Activated naive CD4-positive, alpha-beta T cell treated with anti-CD3 and anti-CD28 coated beads for 36 hours (primary cell): ENCODE measurements at regions not wholly inside any gene's neighbourhood (a gene's known extent, or its start where the extent isn't known, plus 50 kb on each side); places are given as distances from the start of the nearest gene placed in this dataset.

Source experiments
- CTCF ChIA-PET: fragments of 350-600 bp; sonication (Branson Sonifier 250); formaldehyde crosslinking; loops from one replicate; lab custom pipeline; 2021; ENCODE audit warnings: antibody characterized with exemption; lab: Charles Lee
- DNase-seq: peaks from one replicate; pipeline ENCODE4 v3.0.0-alpha.2; 2020
- H3K27ac Mint-ChIP-seq: one replicate; pipeline ENCODE4 v1.8.0; 2021; ENCODE audit warnings: mild to moderate bottlenecking, mixed read lengths
- H3K27me3 Mint-ChIP-seq: one replicate; pipeline ENCODE4 v1.8.0; 2021; ENCODE audit warnings: low read depth, mixed read lengths
- H3K36me3 Mint-ChIP-seq: one replicate; pipeline ENCODE4 v1.8.0; 2021; ENCODE audit warnings: low read depth, mixed read lengths
- H3K4me1 Mint-ChIP-seq: one replicate; pipeline ENCODE4 v1.8.0; 2021; ENCODE audit warnings: low read depth, mixed read lengths
- H3K4me3 Mint-ChIP-seq: one replicate; pipeline ENCODE4 v1.8.0; 2021; ENCODE audit warnings: mild to moderate bottlenecking, moderate library complexity, mixed read lengths
- H3K9me3 Mint-ChIP-seq: one replicate; pipeline ENCODE4 v1.8.0; 2021; ENCODE audit warnings: mixed read lengths
- intact Hi-C: fragments of 100-400 bp; cut with micrococcal nuclease; formaldehyde crosslinking; loops from one replicate; pipeline ENCODE4 v1.15.1; 2023

DNA sequence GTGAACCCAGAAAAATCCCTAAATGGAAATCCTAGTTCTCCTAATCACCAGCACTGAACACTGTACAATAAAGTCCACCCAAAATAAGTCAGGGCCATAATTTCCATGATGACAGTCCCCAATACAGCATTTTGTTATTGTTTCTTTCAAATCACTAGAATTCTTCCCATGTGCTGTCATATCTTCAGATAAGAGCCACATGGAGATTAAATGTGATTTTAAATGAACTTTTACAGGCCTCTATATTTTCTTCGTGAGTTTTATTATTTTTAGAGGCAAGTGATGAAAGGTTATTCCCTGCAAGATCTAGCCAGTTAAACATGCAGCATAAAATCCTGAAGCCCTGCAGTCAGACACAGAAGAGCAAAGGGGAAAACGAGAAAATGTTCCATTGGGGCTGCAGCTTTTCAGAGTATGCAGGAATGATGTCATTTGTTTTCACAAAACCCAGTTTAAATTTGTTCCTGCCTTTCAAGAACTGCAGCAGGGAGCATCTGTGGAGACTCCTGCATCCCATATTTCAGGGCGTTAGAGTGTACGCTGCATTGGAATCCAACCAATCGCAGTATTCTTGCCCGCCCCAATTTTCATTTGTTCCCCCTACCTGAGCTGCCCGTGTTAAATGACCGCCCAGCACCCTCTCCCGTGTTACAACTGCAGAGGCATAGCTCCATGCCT, 167.2 kb upstream of the KLF12 start:
- Mint-ChIP-seq H3K4me1 (peaks cover 6% of the 10 kb centered on the region), H3K27ac (no peak overlapping the region), H3K4me3 (no peak overlapping the region), H3K9me3 (no peaks in the 10 kb centered on the region), H3K27me3 (no peaks in the 10 kb centered on the region), H3K36me3 (no peaks in the 10 kb centered on the region)
- intact Hi-C loops = no loop called here
- CTCF ChIA-PET = no interaction called here
- no peak for DNase-seq

- CTCF ChIA-PET = interaction anchor here (0.7 kb wide), 2 partner anchors 12 to 1004 kb away, joined by 3 read pairs; no protein-coding TSS in a partner anchor
- Mint-ChIP-seq H3K4me3 (no peak overlapping the region), H3K27ac (no peak overlapping the region), H3K36me3 (no peaks in the 10 kb centered on the region), H3K27me3 (no peaks in the 10 kb centered on the region), H3K9me3 (no peaks in the 10 kb centered on the region), H3K4me1 (peaks cover 7% of the 10 kb centered on the region)
- no peak for DNase-seq
- intact Hi-C loops = no loop called here
Measured at GRCh38 chr13:74300162-74300561, 166.0 kb upstream of the KLF12 start.

GRCh38 chr13:74299721-74300120, 165.5 kb upstream of the KLF12 start:
- no peaks in the 10 kb centered on the region for H3K27me3 Mint-ChIP-seq
- DNase-seq = no peak
- H3K9me3 Mint-ChIP-seq = no peaks in the 10 kb centered on the region
- H3K4me1 Mint-ChIP-seq = peaks cover 7% of the 10 kb centered on the region
- CTCF ChIA-PET = interaction anchor here (0.7 kb wide), 1 partner anchor 1004 kb away, joined by 3 read pairs; no protein-coding TSS in a partner anchor
- intact Hi-C loops = no loop called here
- H3K4me3 Mint-ChIP-seq = no peak overlapping the region
- no peaks in the 10 kb centered on the region for H3K36me3 Mint-ChIP-seq
- H3K27ac Mint-ChIP-seq = no peak overlapping the region

DNA sequence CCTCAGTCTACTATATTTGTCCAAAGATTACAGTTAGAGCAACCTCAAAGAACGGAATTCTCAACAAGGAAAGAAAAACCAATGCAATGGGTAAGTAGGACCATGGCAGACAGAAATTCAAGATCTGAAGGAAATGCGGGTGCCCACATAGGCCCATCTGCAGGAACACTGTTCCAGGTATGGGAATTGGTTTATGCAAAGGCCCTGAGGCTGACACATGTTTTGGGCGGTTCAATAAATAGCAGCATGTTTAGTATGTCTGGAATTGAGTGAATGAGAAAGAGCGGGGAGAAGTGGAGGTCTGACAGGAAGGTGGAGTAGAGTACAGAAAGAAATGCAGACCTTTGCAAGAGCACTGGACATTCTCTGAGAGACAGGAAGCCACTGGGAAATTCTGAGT, 164.7 kb upstream of the KLF12 start:
- intact Hi-C loops = no loop called here
- CTCF ChIA-PET = no interaction called here

GRCh38 chr13:74289861-74290773, 155.9 kb upstream of the KLF12 start:
- no peaks in the 10 kb centered on the region for H3K36me3 Mint-ChIP-seq
- H3K4me3 Mint-ChIP-seq = peak overlapping the region; percentile 64
- H3K9me3 Mint-ChIP-seq = no peaks in the 10 kb centered on the region
- intact Hi-C loops = loop anchor here (5.0 to 10.0 kb wide), 2 partner anchors 287 to 1505 kb away; partner anchors contain the start of genes DIS3 and PIBF1
- CTCF ChIA-PET = interaction anchor here (0.8 to 1.0 kb wide), 2 partner anchors 40 to 248 kb away, joined by 3 read pairs; no protein-coding TSS in a partner anchor
- peak overlapping the region; percentile 51 for H3K27ac Mint-ChIP-seq
- peaks cover 56% of the 10 kb centered on the region for H3K4me1 Mint-ChIP-seq
- no peaks in the 10 kb centered on the region for H3K27me3 Mint-ChIP-seq
- peak; percentile 69 for DNase-seq

More for the DNA sequence above, 164.7 kb upstream of the KLF12 start:
- H3K27me3 Mint-ChIP-seq = no peaks in the 10 kb centered on the region
- DNase-seq = no peak
- no peaks in the 10 kb centered on the region for H3K36me3 Mint-ChIP-seq
- no peak overlapping the region for H3K4me3 Mint-ChIP-seq
- peaks cover 7% of the 10 kb centered on the region for H3K4me1 Mint-ChIP-seq
- no peak overlapping the region for H3K27ac Mint-ChIP-seq
- H3K9me3 Mint-ChIP-seq = no peaks in the 10 kb centered on the region

- intact Hi-C loops = loop anchor here (5.0 to 10.0 kb wide), 2 partner anchors 288 to 1504 kb away; partner anchors contain the start of genes DIS3 and PIBF1
- peaks cover 66% of the 10 kb centered on the region for H3K4me1 Mint-ChIP-seq
- no peaks in the 10 kb centered on the region for H3K36me3 Mint-ChIP-seq
- CTCF ChIA-PET = interaction anchor here (0.6 to 3.4 kb wide), 7 partner anchors 58 to 453 kb away, joined by 3 to 26 read pairs (median 5); no protein-coding TSS in a partner anchor
- no peak for DNase-seq
- H3K4me3 Mint-ChIP-seq = no peak overlapping the region
- no peak overlapping the region for H3K27ac Mint-ChIP-seq
- H3K9me3 Mint-ChIP-seq = no peaks in the 10 kb centered on the region
- H3K27me3 Mint-ChIP-seq = no peaks in the 10 kb centered on the region
Measured at GRCh38 chr13:74289107-74289506, 154.9 kb upstream of the KLF12 start.

GRCh38 chr13:74288361-74288911, 154.2 kb upstream of the KLF12 start:
- peak overlapping the region; percentile 59 for H3K27ac Mint-ChIP-seq
- intact Hi-C loops = loop anchor here (5.0 to 10.0 kb wide), 2 partner anchors 289 to 1504 kb away; partner anchors contain the start of genes DIS3 and PIBF1

DNA sequence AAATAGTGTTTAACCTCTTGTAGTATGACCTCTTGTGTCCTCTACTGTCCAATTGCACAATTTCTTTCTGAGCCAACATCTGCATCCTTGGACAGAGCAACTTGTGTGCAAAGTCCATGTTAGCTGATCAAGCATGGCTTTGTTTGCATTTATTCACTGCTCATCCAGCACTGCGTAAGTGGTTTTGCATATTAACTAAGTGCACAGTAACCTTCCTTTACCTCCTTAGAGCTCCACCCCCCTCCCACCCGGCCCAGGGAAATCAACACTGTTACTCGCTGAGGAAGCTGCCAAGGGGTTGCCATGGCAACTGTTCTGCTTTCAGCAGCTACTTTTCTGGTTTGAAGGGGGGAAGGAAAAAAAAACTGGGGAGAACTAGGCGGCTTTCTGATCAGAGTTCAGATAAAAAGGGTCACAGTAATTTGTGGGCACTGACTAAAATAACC, 153.5 kb upstream of the KLF12 start:
- CTCF ChIA-PET = interaction anchor here (0.6 to 3.4 kb wide), 28 partner anchors 13 to 932 kb away, joined by 3 to 26 read pairs (median 4); no protein-coding TSS in a partner anchor
- Mint-ChIP-seq H3K4me3 (peak overlapping the region; percentile 73), H3K27me3 (no peaks in the 10 kb centered on the region), H3K9me3 (no peaks in the 10 kb centered on the region), H3K27ac (peak overlapping the region; percentile 61), H3K4me1 (peaks cover 66% of the 10 kb centered on the region), H3K36me3 (no peaks in the 10 kb centered on the region)
- intact Hi-C loops = loop anchor here (1.0 to 10.0 kb wide), 17 partner anchors 43 to 1503 kb away; partner anchors contain the start of genes DIS3 and PIBF1
- DNase-seq = peak; percentile 88

More at GRCh38 chr13:74288361-74288911, 154.2 kb upstream of the KLF12 start:
- DNase-seq = peak; percentile 28
- Mint-ChIP-seq H3K27me3 (no peaks in the 10 kb centered on the region), H3K9me3 (no peaks in the 10 kb centered on the region), H3K36me3 (no peaks in the 10 kb centered on the region), H3K4me1 (peaks cover 66% of the 10 kb centered on the region), H3K4me3 (peak overlapping the region; percentile 73)
- CTCF ChIA-PET = interaction anchor here (0.6 to 3.4 kb wide), 23 partner anchors 12 to 931 kb away, joined by 3 to 26 read pairs (median 3); no protein-coding TSS in a partner anchor

DNA sequence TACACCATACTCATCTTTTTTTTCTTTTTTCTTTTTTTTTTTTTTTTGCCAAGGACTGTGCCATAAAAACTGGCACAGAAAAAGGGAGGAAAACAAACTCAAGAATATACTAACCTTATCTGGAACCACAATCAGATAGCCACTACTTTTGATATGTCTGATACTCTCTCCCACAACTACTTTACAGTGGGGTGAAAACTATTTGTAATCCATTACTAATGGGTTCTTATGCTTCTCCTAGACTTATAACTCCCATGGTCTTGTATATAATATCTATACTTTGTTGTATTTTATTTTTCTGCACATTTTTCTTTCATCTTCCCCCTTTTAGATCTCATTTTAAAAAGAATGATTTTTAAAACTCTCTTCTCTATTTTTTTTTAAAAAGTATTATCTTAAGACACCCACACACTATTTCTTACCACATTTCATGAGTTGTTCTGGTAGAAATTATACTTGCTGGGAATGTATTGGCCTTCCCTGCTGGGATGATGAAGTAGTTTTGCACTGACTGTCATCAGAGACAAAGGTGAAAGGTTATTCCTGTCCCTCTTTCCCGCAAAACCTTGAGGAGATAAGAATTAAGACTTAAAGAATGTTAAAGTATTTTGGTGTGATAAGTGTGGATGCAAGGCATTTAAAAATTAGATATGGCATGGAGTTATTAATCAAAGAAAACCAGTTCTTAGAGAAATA, 146.7 kb upstream of the KLF12 start:
- H3K4me3 Mint-ChIP-seq = no peak overlapping the region
- intact Hi-C loops = loop anchor here (10.0 kb wide), 1 partner anchor 1496 kb away; the partner anchor contains the start of genes DIS3 and PIBF1
- no peak overlapping the region for H3K27ac Mint-ChIP-seq
- H3K27me3 Mint-ChIP-seq = no peaks in the 10 kb centered on the region
- no peaks in the 10 kb centered on the region for H3K9me3 Mint-ChIP-seq
- no peaks in the 10 kb centered on the region for H3K36me3 Mint-ChIP-seq
- CTCF ChIA-PET = no interaction called here
- no peak for DNase-seq
- peaks cover 40% of the 10 kb centered on the region for H3K4me1 Mint-ChIP-seq

DNA sequence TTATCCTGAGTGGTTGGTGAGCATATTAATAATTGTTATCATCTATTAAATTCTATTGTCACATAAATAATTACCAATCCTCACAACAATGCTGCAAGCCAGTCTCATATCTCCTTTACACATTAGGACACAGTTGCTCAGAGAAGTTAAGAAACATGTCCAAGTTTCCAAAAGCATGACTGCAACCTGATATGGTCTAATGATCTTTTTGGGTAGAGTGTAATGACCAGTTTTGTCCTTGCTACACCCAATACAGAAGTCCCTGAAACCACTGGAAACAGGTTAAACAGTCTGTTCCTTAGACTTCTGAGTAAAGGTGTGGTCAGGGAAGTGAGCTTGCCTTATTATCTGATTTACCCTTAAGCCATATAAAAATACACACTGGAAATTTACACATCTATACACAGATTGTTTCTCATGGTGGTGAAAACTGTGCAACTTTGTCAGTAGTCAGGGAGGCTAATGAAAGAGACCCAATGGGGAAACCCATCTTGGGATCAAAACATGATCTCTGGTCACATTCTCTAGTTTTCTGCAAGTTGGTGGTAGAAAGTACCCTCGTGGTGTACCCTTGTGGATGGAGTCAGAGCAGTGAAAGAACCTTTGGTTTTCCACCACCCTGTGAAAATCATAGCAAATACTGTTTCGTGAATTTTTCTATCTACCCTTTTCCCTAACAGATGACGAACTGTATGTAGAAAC, 146.0 kb upstream of the KLF12 start:
- H3K4me3 Mint-ChIP-seq = no peak overlapping the region
- H3K27ac Mint-ChIP-seq = no peak overlapping the region
- no peak for DNase-seq
- H3K4me1 Mint-ChIP-seq = peaks cover 34% of the 10 kb centered on the region
- no peaks in the 10 kb centered on the region for H3K9me3 Mint-ChIP-seq
- H3K36me3 Mint-ChIP-seq = no peaks in the 10 kb centered on the region
- intact Hi-C loops = loop anchor here (10.0 kb wide), 1 partner anchor 1495 kb away; the partner anchor contains the start of genes DIS3 and PIBF1
- CTCF ChIA-PET = no interaction called here
- H3K27me3 Mint-ChIP-seq = no peaks in the 10 kb centered on the region

- Mint-ChIP-seq H3K27me3 (no peaks in the 10 kb centered on the region), H3K9me3 (no peaks in the 10 kb centered on the region), H3K36me3 (no peaks in the 10 kb centered on the region), H3K4me3 (no peak overlapping the region), H3K27ac (no peak overlapping the region), H3K4me1 (peaks cover 28% of the 10 kb centered on the region)
- CTCF ChIA-PET = interaction anchor here (0.6 kb wide), 1 partner anchor 237 kb away, joined by 4 read pairs; no protein-coding TSS in a partner anchor
- DNase-seq = no peak
- intact Hi-C loops = no loop called here
Measured at GRCh38 chr13:74278901-74279300, 144.7 kb upstream of the KLF12 start.
